ENCODE measurements at regions not wholly inside any gene's neighbourhood (a gene's known extent, or its start where the extent isn't known, plus 50 kb on each side); places are given as distances from the start of the nearest gene placed in this dataset.

DNA sequence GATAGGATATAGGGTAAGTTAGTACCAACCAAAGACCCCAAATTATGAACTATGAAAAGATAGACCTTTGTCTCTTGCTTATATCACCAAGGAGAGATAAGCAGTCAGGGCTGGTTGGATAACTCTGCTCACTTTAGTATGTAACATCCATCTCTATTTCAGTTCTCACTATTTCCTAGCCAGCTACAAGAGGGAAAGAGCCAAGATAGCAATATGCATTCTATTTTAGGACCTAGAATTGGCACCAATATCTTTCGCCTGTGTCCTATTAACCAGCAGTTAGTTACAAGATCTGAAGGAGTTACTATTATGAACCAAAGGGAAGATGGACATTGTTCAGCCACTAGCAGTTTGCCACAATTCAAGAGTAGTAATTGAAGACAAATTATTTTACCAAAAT is 457.5 kb downstream of the NSUN3 start:
- no peak for DNase-seq

DNA sequence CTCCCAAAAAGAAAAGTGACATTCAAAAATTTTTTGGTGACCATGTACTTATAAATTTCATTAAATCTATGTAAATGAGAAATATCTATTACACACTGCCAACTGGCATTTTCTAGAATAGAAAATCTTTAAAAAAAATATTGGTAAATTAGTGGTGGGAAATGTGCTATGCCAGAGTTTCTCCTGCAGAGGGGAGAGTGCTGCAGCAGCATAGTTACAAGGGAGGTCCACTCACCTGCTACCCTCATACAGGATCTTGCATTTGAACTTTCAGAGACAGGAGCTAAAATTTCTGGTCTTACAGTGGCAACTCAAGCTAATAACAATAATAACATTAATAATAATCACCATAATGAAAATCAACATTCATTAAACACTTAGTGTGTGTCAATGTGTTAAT is 459.6 kb downstream of the NSUN3 start:
- DNase-seq, result no peak

DNA sequence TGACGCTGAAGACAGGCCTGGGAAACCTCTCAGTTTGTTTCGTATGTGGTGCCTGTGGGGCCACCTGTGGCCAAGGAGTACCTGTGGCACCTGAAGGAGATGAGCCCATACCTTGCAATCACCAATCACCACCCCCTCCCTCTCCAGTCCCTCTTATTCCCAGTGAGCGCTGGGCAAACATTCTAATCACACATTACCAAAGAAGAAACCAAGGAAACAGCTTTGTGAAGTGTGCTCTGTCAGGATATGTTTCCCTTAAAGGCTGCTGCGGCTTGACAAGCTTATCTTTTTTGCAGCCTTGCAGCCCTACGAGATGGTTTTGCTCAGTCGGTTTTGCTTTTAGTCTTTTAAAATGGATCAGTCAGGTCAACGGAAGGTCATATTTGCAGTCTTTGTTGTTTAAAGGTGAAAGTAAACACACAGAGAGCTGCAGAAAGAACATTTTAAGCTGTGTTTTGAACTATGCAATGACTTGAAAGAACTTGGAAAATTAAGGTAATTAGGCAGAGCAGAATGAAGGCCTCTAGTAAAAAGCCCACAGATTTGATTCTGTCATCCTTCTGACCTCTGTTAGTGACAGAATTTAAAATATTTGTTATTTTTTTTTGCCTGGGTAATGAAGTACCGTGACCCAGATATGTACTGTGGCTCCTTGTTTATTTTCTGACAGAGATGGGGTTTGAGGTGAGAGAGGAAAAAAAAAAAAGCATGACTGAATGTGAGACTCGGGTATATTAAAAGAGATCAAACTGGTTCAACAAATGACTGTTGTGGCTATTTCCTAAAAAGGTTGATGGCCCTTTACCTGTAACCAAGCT is 461.4 kb downstream of the NSUN3 start:
- DNase-seq, result no peak

DNA sequence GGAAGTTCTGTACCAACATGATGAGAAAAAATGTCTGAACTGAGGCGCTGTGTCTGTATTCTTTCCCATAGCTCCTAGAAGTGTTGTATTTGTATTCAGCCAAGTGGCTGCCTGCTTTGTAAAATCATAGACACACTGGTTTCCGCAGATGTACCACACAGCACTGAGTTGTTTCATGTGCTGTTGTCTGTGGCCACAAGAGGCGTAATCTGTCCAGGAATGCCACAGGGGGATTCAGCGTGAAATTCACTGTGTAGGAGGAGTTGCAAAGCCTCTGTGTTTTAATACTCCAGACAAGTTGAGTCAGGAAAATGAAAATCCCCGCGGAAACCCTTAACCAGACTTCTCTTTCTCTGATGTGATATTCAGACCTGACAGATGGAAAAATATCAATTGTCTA is 462.2 kb downstream of the NSUN3 start:
- DNase-seq, result no peak

GRCh38 chr3:94529816-94530215 is 467.0 kb downstream of the NSUN3 start:
- no peak for DNase-seq

DNA sequence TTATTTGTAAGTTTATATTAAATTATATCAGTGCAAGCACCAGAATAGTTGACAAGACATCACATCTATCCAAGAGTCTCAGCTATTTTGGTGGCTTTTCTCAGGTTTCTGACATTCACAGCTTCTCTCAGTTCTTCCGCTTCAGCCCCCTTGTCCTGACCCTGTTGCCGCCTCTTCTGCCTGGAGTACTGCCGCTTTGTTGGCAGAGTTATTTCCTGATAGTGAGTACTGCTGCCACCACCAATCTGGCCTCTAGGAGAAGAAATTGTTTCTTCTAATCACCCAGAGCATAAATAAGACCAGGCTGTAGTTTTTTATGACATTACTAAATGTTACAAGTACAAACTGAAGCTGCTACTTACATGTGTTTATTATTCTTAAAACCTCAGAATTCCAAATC is 470.1 kb downstream of the NSUN3 start:
- no peak for DNase-seq

DNA sequence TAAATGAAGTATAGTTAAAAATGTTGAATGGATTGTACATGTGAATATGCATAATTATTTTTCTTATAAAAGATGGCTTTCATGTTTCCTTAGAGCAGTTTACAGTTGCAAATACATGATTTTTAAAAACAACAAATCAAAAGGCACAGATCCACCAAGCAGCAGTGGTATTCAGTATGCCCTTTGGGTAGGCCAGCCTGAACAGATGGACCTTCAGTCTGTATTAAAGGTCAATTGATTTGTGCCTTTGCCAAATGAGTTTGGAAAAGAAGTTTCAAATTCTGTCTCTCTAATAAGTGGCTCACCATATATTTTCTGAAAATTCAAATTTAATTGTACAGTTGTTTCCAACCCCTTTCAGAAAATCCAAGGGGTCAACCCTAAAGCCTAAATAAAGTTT is 477.1 kb downstream of the NSUN3 start:
- no peak for DNase-seq

GRCh38 chr3:94543161-94543560 is 480.3 kb downstream of the NSUN3 start:
- no peak for DNase-seq

GRCh38 chr3:94544131-94544789 is 481.4 kb downstream of the NSUN3 start:
- no peak for DNase-seq

DNA sequence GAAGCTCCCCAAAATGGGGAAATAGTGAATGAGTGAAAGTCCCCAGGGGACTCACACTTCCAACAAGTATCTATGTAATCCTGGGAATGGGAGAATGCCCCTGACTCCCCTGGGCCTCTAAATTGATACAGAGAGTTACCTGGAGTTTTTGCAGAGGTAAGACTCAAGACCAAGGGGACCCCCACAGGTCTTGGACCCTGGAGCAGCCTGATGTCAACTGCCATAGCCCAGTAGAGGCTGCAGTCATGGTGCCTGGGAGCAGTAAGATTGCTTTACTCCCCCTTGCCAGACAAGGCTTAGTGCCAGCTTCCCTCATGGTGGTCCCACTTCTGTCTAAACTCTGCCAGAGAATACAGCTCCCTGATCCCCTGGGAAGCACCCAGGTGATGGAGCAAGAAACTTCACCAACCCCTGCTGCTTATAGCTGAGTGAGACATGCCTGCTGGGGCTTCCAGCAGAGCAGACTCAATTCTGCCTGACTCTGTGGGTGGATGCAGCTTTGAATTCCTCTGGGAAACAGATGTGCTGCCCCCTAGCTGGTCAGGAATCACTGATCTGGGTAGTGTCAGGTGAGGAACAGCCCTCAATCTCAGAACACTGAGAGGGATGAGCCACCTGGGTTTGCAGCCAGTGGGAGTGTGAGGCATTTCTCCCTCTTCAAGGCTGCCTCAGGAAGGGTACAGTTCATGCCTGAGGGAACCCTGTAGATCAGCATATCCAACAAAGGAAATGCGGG is 485.9 kb downstream of the NSUN3 start:
- DNase-seq, result no peak

- no peak for DNase-seq
Measured at GRCh38 chr3:94561094-94561493, 498.2 kb downstream of the NSUN3 start.

- no peak for DNase-seq
Measured at GRCh38 chr3:94564247-94564646, 501.4 kb downstream of the NSUN3 start.

DNA sequence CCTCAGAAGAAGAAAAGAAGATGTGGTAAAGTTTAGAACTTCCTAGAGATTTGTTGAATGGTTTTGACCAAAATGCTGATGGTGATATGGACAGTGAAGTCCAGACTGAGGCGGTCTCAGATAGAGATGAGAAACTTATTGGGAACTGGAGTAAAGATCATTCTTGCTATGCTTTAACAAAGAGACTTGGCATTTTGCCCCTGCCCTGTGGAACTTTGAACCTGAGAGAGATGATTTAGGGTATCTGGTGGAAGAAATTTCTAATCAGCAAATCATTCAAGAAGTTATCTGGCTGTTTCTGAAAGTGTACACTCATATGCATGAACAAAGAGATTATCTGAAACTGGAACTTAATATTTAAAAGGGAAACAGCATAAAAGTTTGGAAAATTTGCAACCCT is 505.2 kb downstream of the NSUN3 start:
- no peak for DNase-seq

DNA sequence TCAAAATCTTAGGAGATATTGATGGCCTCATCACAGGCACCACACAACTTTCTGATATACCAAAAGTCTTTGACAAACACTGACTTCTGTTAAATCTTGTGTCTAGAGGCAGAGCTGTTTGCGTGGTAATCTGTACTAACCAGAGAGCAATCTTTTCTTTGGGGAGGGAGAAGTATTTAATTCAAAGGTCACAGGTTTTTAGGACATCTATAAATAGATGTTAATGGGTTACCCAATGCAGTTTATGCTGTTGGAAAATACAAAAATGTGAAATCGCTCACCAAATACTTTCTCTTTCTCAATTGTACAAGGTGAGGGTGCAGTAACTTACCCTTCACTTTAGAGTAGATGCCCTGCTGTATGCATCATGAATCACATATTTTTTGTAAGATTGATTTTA is 510.5 kb downstream of the NSUN3 start:
- no peak for DNase-seq

DNA sequence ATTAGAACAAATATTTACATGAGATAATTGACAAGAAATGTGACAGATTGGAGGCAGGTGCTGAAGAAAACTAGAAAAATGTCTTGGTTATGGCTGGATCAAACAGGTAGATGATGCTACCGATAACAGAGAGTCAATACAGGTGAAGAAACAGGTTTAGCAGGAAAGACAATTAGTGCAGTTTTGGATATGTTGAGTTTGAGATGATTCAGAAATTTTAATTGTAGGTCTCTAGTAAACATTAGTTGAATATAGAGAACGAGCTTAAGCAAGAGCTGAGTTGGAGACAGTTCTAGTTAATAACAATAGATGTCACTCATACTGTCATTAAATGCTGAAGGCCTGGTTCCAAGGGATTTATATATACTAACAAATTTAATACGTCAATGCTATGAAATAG is 524.4 kb downstream of the NSUN3 start:
- no peak for DNase-seq

DNA sequence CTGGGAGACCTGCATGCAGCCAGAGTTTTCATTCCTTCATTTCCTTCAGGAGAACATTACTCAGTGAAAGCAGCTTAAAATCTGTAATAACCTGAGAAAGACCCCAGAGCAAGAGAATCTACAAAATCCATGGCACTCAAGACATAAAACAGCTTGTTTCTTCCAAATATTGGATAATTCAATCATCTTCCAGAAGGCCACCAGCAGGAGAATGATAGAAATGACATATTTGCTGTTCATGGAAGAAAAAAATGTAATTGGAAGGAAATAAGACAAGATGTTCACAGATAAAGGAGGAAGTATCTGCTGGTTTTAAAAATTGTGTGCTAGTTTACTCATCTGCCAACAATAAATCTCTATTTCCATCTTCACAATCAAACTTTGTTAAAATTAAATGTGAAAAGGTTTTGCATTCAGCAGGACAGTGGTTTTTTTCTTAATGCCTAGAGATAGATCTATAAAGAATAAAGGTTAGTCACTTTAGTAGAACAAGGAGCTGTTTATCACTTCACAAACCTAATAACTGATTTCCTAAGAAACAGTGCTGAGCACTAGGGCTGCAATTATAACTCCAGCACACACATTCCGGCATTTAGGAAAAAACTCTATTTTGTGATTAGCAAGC is 530.8 kb downstream of the NSUN3 start:
- DNase-seq, result no peak

GRCh38 chr3:94596141-94596540 is 533.3 kb downstream of the NSUN3 start:
- DNase-seq, result no peak

DNA sequence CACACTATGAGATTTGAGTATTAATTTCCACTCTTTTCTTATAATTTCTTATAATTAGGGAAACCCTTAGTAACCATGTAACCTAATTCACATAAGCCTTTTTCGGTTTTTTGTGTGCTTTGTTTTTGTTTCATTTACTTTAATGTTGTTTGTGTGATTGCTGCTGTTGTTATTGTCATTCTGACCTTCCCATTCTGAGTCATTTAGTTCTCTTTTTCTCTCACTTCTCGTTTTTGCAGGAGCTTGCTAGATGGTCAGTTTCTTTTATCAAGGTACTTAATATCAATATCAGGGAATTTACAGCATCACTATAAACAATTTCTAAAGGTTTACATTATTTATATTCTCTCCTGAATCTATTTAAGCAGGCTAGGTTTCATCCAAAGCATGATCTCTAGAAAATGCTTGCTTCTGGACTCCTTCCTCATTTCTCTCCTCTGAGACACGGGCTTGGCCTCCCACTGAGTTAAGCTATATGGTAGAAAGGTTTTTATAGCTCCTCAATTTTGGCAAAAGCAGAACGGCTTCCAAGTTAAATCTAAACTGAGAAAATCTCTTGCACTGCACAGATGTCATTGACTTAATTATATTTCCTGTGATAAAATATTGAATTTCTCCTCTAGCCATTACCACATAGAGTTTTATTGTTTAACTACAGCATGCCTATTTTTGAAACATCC is 534.2 kb downstream of the NSUN3 start:
- DNase-seq, result peak in 1 of 2 donors; percentile 0

GRCh38 chr3:94607778-94608177 is 544.9 kb downstream of the NSUN3 start:
- DNase-seq, result no peak

- no peak for DNase-seq
Measured at GRCh38 chr3:94609908-94610307, 547.0 kb downstream of the NSUN3 start.

GRCh38 chr3:94611596-94611995 is 548.7 kb downstream of the NSUN3 start:
- no peak for DNase-seq

- DNase-seq, result no peak
Measured at GRCh38 chr3:94612631-94613030, 549.8 kb downstream of the NSUN3 start.

GRCh38 chr3:94614192-94614591 is 551.3 kb downstream of the NSUN3 start:
- no peak for DNase-seq

Measured in hippocampal formation (tissue), 2 donors.